ENCODE measurements at regions not wholly inside any gene's neighbourhood (a gene's known extent, or its start where the extent isn't known, plus 50 kb on each side); places are given as distances from the start of the nearest gene placed in this dataset.

GRCh38 chr3:176655404-176656094, 541.7 kb downstream of the TBL1XR1 start:
- no CpG with 5 or more reads among the region's 5 CpGs for WGBS (ENCODE audit: extremely low coverage, insufficient read length, low lambda C conversion rate)
- no peak overlapping the region for H3K9ac ChIP-seq (ENCODE audit: extremely low read depth, insufficient read length, low read length)
- H3K36me3 Mint-ChIP-seq (ENCODE audit: insufficient read depth in 1 of 3, low read depth in 3 of 3) = no peaks in the 10 kb centered on the region
- H3K79me2 ChIP-seq (ENCODE audit: insufficient read depth, low read length) = no peaks in the 10 kb centered on the region
- H3K18ac ChIP-seq (ENCODE audit: insufficient read length, low read depth, low read length) = no peak overlapping the region
- H2BK5ac ChIP-seq (ENCODE audit: insufficient read length, low read length) = no peak overlapping the region
- H2BK12ac ChIP-seq (ENCODE audit: insufficient read length, low read depth, low read length) = no peak overlapping the region
- no peaks in the 10 kb centered on the region for H3K9me3 Mint-ChIP-seq
- no peak overlapping the region for H3K4ac ChIP-seq (ENCODE audit: low read depth, low read length)
- no peak for TF ChIP-seq CTCF (conservative IDR thresholded peaks at IDR 0.05)
- no peaks in the 10 kb centered on the region for H3K4me1 ChIP-seq (ENCODE audit: insufficient read depth, low read length)
- H3K9me3 ChIP-seq (ENCODE audit: control insufficient read depth, low read depth, low read length) = no peaks in the 10 kb centered on the region
- H3K4me1 Mint-ChIP-seq = no peaks in the 10 kb centered on the region
- H3K4me2 ChIP-seq (ENCODE audit: insufficient read depth, insufficient read length, low read length) = no peak overlapping the region
- H3K14ac ChIP-seq (ENCODE audit: insufficient read depth, low read length) = no peak overlapping the region
- H2BK15ac ChIP-seq (ENCODE audit: low read depth, low read length) = no peak overlapping the region
- no peak overlapping the region for H3K56ac ChIP-seq (ENCODE audit: insufficient read length, low read depth, low read length)
- no peak overlapping the region for H2AK5ac ChIP-seq (ENCODE audit: insufficient read length, low read length)
- H3K23ac ChIP-seq (ENCODE audit: insufficient read length, low read depth, low read length) = no peak overlapping the region
- DNase-seq = no peak
- no peaks in the 10 kb centered on the region for H3K27me3 Mint-ChIP-seq (ENCODE audit: low read depth)
- H2BK20ac ChIP-seq (ENCODE audit: low read depth, low read length, poor library complexity, severe bottlenecking) = no peak overlapping the region
- no peak overlapping the region for H4K8ac ChIP-seq (replicated peaks; ENCODE audit: insufficient read length, low read depth, low read length)
- no peak overlapping the region for H4K5ac ChIP-seq (ENCODE audit: insufficient read length, low read depth, low read length)
- H2BK120ac ChIP-seq (ENCODE audit: low read depth, low read length, poor library complexity, severe bottlenecking) = no peak overlapping the region
- no peak overlapping the region for H4K91ac ChIP-seq (ENCODE audit: insufficient read length, low read depth, low read length)
- no peaks in the 10 kb centered on the region for H3K27me3 ChIP-seq (ENCODE audit: insufficient read depth, low read length)
- no peak overlapping the region for H2AFZ ChIP-seq (ENCODE audit: low read length)
- H3K27ac ChIP-seq (ENCODE audit: insufficient read length, low read depth, low read length) = no peak overlapping the region
- no peaks in the 10 kb centered on the region for H3K79me1 ChIP-seq (ENCODE audit: insufficient read depth, low read depth, low read length, poor library complexity, severe bottlenecking)
- no peaks in the 10 kb centered on the region for H4K20me1 ChIP-seq (ENCODE audit: control insufficient read depth, insufficient read depth, insufficient read length)
- no peak overlapping the region for H3T11ph ChIP-seq (ENCODE audit: low read length)
- no peaks in the 10 kb centered on the region for H3K23me2 ChIP-seq (ENCODE audit: insufficient read length, low read depth, low read length, poor library complexity, severe bottlenecking)
- H3K4me3 Mint-ChIP-seq = no peak overlapping the region
- H3K27ac Mint-ChIP-seq = no peak overlapping the region

Measured in H9 (cell line).